ENCODE measurements at regions not wholly inside any gene's neighbourhood (a gene's known extent, or its start where the extent isn't known, plus 50 kb on each side); places are given as distances from the start of the nearest gene placed in this dataset.
"Not testable (repeated sequence)": the region's sequence is repeated elsewhere in the genome, so short reads cannot be mapped to it uniquely, and the experiment has no call there.

GRCh38 chr5:20949636-20950035, 961.6 kb upstream of the CDH18 start:
- no peak for DNase-seq (ENCODE audit: extremely low spot score)
- Histone ChIP-seq H3K4me3 (ENCODE audit: low read depth, low read length) (no peak overlapping the region), H3K36me3 (ENCODE audit: insufficient read depth) (no peaks in the 10 kb centered on the region), H3K27ac (ENCODE audit: low read depth) (no peak overlapping the region), H3K4me1 (ENCODE audit: insufficient read depth) (no peaks in the 10 kb centered on the region)
- 16% methylated on average over 1 of the region's 1 CpG for WGBS

- H3K36me3 ChIP-seq (ENCODE audit: insufficient read depth); H3K27ac ChIP-seq (ENCODE audit: low read depth); H3K4me1 ChIP-seq (ENCODE audit: insufficient read depth); H3K4me3 ChIP-seq (ENCODE audit: low read depth, low read length); DNase-seq (ENCODE audit: extremely low spot score): not testable (repeated sequence)
- 88% methylated on average over 3 of the region's 3 CpGs for WGBS
These were observed 955.4 kb upstream of the CDH18 start for GRCh38 chr5:20943183-20943971.

GRCh38 chr5:20942603-20943002, 954.6 kb upstream of the CDH18 start:
- 76% methylated on average over 4 of the region's 4 CpGs for WGBS

GRCh38 chr5:20940786-20941185, 952.8 kb upstream of the CDH18 start:
- H3K4me3 ChIP-seq (ENCODE audit: low read depth, low read length); DNase-seq (ENCODE audit: extremely low spot score); H3K4me1 ChIP-seq (ENCODE audit: insufficient read depth); H3K36me3 ChIP-seq (ENCODE audit: insufficient read depth); H3K27ac ChIP-seq (ENCODE audit: low read depth): not testable (repeated sequence)
- WGBS, result 92% methylated on average over 3 of the region's 4 CpGs

More at GRCh38 chr5:20942603-20943002, 954.6 kb upstream of the CDH18 start:
- H3K36me3 ChIP-seq (ENCODE audit: insufficient read depth); H3K27ac ChIP-seq (ENCODE audit: low read depth); DNase-seq (ENCODE audit: extremely low spot score); H3K4me3 ChIP-seq (ENCODE audit: low read depth, low read length); H3K4me1 ChIP-seq (ENCODE audit: insufficient read depth): not testable (repeated sequence)

GRCh38 chr5:20890936-20891335, 902.9 kb upstream of the CDH18 start:
- H3K36me3 ChIP-seq (ENCODE audit: insufficient read depth); H3K27ac ChIP-seq (ENCODE audit: low read depth); DNase-seq (ENCODE audit: extremely low spot score); H3K4me1 ChIP-seq (ENCODE audit: insufficient read depth); H3K4me3 ChIP-seq (ENCODE audit: low read depth, low read length): not testable (repeated sequence)
- WGBS, result 88% methylated on average over 5 of the region's 5 CpGs

GRCh38 chr5:20875726-20876125, 887.7 kb upstream of the CDH18 start:
- H3K27ac ChIP-seq (ENCODE audit: low read depth); H3K4me3 ChIP-seq (ENCODE audit: low read depth, low read length); H3K4me1 ChIP-seq (ENCODE audit: insufficient read depth); DNase-seq (ENCODE audit: extremely low spot score); H3K36me3 ChIP-seq (ENCODE audit: insufficient read depth): not testable (repeated sequence)

- not testable (repeated sequence) for H3K4me3 ChIP-seq (ENCODE audit: low read depth, low read length); H3K27ac ChIP-seq (ENCODE audit: low read depth); H3K36me3 ChIP-seq (ENCODE audit: insufficient read depth); DNase-seq (ENCODE audit: extremely low spot score); H3K4me1 ChIP-seq (ENCODE audit: insufficient read depth)
- WGBS, result 80% methylated on average over 3 of the region's 3 CpGs
These were observed 877.9 kb upstream of the CDH18 start for GRCh38 chr5:20865892-20866291.

GRCh38 chr5:20833081-20833627, 845.2 kb upstream of the CDH18 start:
- no peak overlapping the region for H3K4me3 ChIP-seq (ENCODE audit: low read depth, low read length)
- no peak overlapping the region for H3K27ac ChIP-seq (ENCODE audit: low read depth)
- no peak for DNase-seq (ENCODE audit: extremely low spot score)
- no peaks in the 10 kb centered on the region for H3K36me3 ChIP-seq (ENCODE audit: insufficient read depth)
- 66% methylated on average over 4 of the region's 4 CpGs for WGBS
- H3K4me1 ChIP-seq (ENCODE audit: insufficient read depth), result no peaks in the 10 kb centered on the region

GRCh38 chr5:20832204-20833080, 844.4 kb upstream of the CDH18 start:
- WGBS, result 52% methylated on average over 4 of the region's 5 CpGs
- no peak overlapping the region for H3K27ac ChIP-seq (ENCODE audit: low read depth)
- no peaks in the 10 kb centered on the region for H3K4me1 ChIP-seq (ENCODE audit: insufficient read depth)
- DNase-seq (ENCODE audit: extremely low spot score), result no peak
- no peak overlapping the region for H3K4me3 ChIP-seq (ENCODE audit: low read depth, low read length)
- H3K36me3 ChIP-seq (ENCODE audit: insufficient read depth), result no peaks in the 10 kb centered on the region

GRCh38 chr5:20825951-20826350, 838.0 kb upstream of the CDH18 start:
- not testable (repeated sequence) for H3K36me3 ChIP-seq (ENCODE audit: insufficient read depth); H3K4me1 ChIP-seq (ENCODE audit: insufficient read depth); DNase-seq (ENCODE audit: extremely low spot score); H3K27ac ChIP-seq (ENCODE audit: low read depth); H3K4me3 ChIP-seq (ENCODE audit: low read depth, low read length)
- 53% methylated on average over 1 of the region's 1 CpG for WGBS

GRCh38 chr5:20797216-20797615, 809.2 kb upstream of the CDH18 start:
- H3K4me3 ChIP-seq (ENCODE audit: low read depth, low read length); DNase-seq (ENCODE audit: extremely low spot score); H3K4me1 ChIP-seq (ENCODE audit: insufficient read depth); H3K36me3 ChIP-seq (ENCODE audit: insufficient read depth); H3K27ac ChIP-seq (ENCODE audit: low read depth): not testable (repeated sequence)
- WGBS, result 95% methylated on average over 1 of the region's 1 CpG

GRCh38 chr5:20784755-20785154, 796.8 kb upstream of the CDH18 start:
- H3K4me3 ChIP-seq (ENCODE audit: low read depth, low read length), result not testable (repeated sequence)

GRCh38 chr5:20783484-20783883, 795.5 kb upstream of the CDH18 start:
- DNase-seq (ENCODE audit: extremely low spot score); H3K4me1 ChIP-seq (ENCODE audit: insufficient read depth); H3K36me3 ChIP-seq (ENCODE audit: insufficient read depth); H3K4me3 ChIP-seq (ENCODE audit: low read depth, low read length); H3K27ac ChIP-seq (ENCODE audit: low read depth): not testable (repeated sequence)
- 80% methylated on average over 2 of the region's 2 CpGs for WGBS

More at GRCh38 chr5:20784755-20785154, 796.8 kb upstream of the CDH18 start:
- H3K36me3 ChIP-seq (ENCODE audit: insufficient read depth); H3K27ac ChIP-seq (ENCODE audit: low read depth); DNase-seq (ENCODE audit: extremely low spot score); H3K4me1 ChIP-seq (ENCODE audit: insufficient read depth): not testable (repeated sequence)
- WGBS, result 77% methylated on average over 2 of the region's 5 CpGs

- H3K4me3 ChIP-seq (ENCODE audit: low read depth, low read length); H3K27ac ChIP-seq (ENCODE audit: low read depth); H3K36me3 ChIP-seq (ENCODE audit: insufficient read depth); H3K4me1 ChIP-seq (ENCODE audit: insufficient read depth); DNase-seq (ENCODE audit: extremely low spot score): not testable (repeated sequence)
- WGBS, result 81% methylated on average over 2 of the region's 2 CpGs
These were observed 783.3 kb upstream of the CDH18 start for GRCh38 chr5:20771338-20771737.

All from urinary bladder (tissue), 3 donors.